Neural cell (in vitro differentiated cells): ENCODE measurements at regions not wholly inside any gene's neighbourhood (a gene's known extent, or its start where the extent isn't known, plus 50 kb on each side); places are given as distances from the start of the nearest gene placed in this dataset.

Experiments
- H2AFZ ChIP-seq: fragments of 200-600, 300-800 bp; sonication (generic), shearing (Covaris generic); 2 replicates; pipeline ENCODE4 v1.6.0; 2014; ENCODE audit warnings: low read depth, mild to moderate bottlenecking, antibody characterized with exemption, low read length, moderate library complexity
- H3F3A ChIP-seq: fragments of 200-600 bp; shearing (Covaris generic); 2 replicates; pipeline ENCODE4 v1.6.1; 2016; ENCODE audit warnings: mild to moderate bottlenecking, moderate library complexity, mixed read lengths, antibody characterized with exemption, low read length; ENCODE audit not compliant: insufficient read depth, poor library complexity, severe bottlenecking
- H3K27ac ChIP-seq: fragments of 200-600, 300-800 bp; sonication (generic), shearing (Covaris generic); 2 replicates; pipeline ENCODE4 v1.5.1; 2014; ENCODE audit warnings: mild to moderate bottlenecking, low read length, moderate library complexity
- H3K27me3 ChIP-seq: fragments of 300-800, 200-600 bp; sonication (generic), shearing (Covaris generic); 2 replicates; pipeline ENCODE4 v1.6.0; 2014; ENCODE audit warnings: mild to moderate bottlenecking, low read depth, low read length, moderate library complexity; ENCODE audit not compliant: insufficient read depth
- H3K36me3 ChIP-seq: fragments of 300-800, 200-600 bp; sonication (generic), shearing (Covaris generic); 2 replicates; pipeline ENCODE4 v1.5.1; 2014; ENCODE audit warnings: mild to moderate bottlenecking, antibody characterized with exemption, low read length, moderate library complexity; ENCODE audit not compliant: insufficient read depth
- H3K4me2 ChIP-seq: fragments of 300-800, 200-600 bp; sonication (generic), shearing (Covaris generic); 2 replicates; pipeline ENCODE4 v1.6.0; 2014; ENCODE audit warnings: mild to moderate bottlenecking, low read length
- H3K4me3 ChIP-seq: fragments of 300-800, 200-600 bp; sonication (generic), shearing (Covaris generic); 2 replicates; pipeline ENCODE4 v1.5.1; 2014; ENCODE audit warnings: mild to moderate bottlenecking, low read length, moderate library complexity
- H3K79me2 ChIP-seq: fragments of 200-600 bp; shearing (Covaris generic); replicated peaks from 2 replicates; pipeline ENCODE4 v1.6.0; 2014; ENCODE audit warnings: mild to moderate bottlenecking, low read length, moderate library complexity; ENCODE audit not compliant: insufficient read depth
- H3K9ac ChIP-seq: fragments of 300-800, 200-600 bp; sonication (generic), shearing (Covaris generic); 2 replicates; pipeline ENCODE4 v1.6.1; 2016; ENCODE audit warnings: mild to moderate bottlenecking, low read length, mixed read lengths
- H3K9me2 ChIP-seq: fragments of 200-600 bp; shearing (Covaris generic); 2 replicates; pipeline ENCODE4 v1.6.1; 2016; ENCODE audit warnings: mild to moderate bottlenecking, low read length, mixed read lengths; ENCODE audit not compliant: insufficient read depth
- H3K9me3 ChIP-seq: fragments of 200-600, 300-800 bp; sonication (generic), shearing (Covaris generic); 2 replicates; pipeline ENCODE4 v1.6.1; 2016; ENCODE audit warnings: mild to moderate bottlenecking, mixed run types, low read length, moderate library complexity, mixed read lengths
- H4K20me1 ChIP-seq: fragments of 200-600 bp; shearing (Covaris generic); 2 replicates; pipeline ENCODE4 v1.6.1; 2016; ENCODE audit warnings: mild to moderate bottlenecking, mixed run types; ENCODE audit not compliant: insufficient read depth
- EP300 ChIP-seq: fragments of 450-650 bp; conservative IDR thresholded peaks from 2 replicates; pipeline ENCODE4 v1.6.1; 2014; ENCODE audit warnings: antibody characterized with exemption, mild to moderate bottlenecking, moderate library complexity; ENCODE audit not compliant: poor library complexity, severe bottlenecking
- EZH2 ChIP-seq: fragments of 200-600, 300-800 bp; shearing (Covaris generic), sonication (generic); IDR thresholded peaks from 2 replicates; pipeline ENCODE4 v1.6.1; 2014; ENCODE audit warnings: antibody characterized with exemption, low read length, borderline replicate concordance, mild to moderate bottlenecking; ENCODE audit not compliant: insufficient read depth, poor library complexity, severe bottlenecking
- MXI1 ChIP-seq: fragments of 450-650 bp; conservative IDR thresholded peaks from 2 replicates; pipeline ENCODE4 v1.6.1; 2014; ENCODE audit warnings: antibody characterized with exemption, mild to moderate bottlenecking; ENCODE audit not compliant: poor library complexity, severe bottlenecking
- POLR2AphosphoS5 ChIP-seq: IDR thresholded peaks from 2 replicates; pipeline ENCODE4 v1.6.1; 2012
- RAD21 ChIP-seq: fragments of 450-650 bp; conservative IDR thresholded peaks from 2 replicates; pipeline ENCODE4 v1.6.1; 2014; ENCODE audit warnings: antibody characterized with exemption, mild to moderate bottlenecking, moderate library complexity
- REST ChIP-seq: IDR thresholded peaks from 2 replicates; pipeline ENCODE4 v1.6.1; 2012; ENCODE audit warnings: borderline replicate concordance
- SMC3 ChIP-seq: fragments of 450-650 bp; conservative IDR thresholded peaks from 2 replicates; pipeline ENCODE4 v1.6.1; 2014; ENCODE audit warnings: antibody characterized with exemption, mild to moderate bottlenecking, moderate library complexity; ENCODE audit not compliant: poor library complexity
- TAF1 ChIP-seq: IDR thresholded peaks from 2 replicates; pipeline ENCODE4 v1.6.1; 2012; ENCODE audit warnings: low read depth
- TF ChIP-seq, protein P1 (sequence below): fragments of 450-650 bp; IDR thresholded peaks from 2 replicates; pipeline ENCODE4 v1.5.1; 2014; ENCODE audit warnings: antibody characterized with exemption, mild to moderate bottlenecking, moderate library complexity; ENCODE audit not compliant: poor library complexity, severe bottlenecking

GRCh38 chr7:21368317-21368716 is 59.6 kb upstream of the SP4 start:
- no peaks in the 10 kb centered on the region for H3K9me2 ChIP-seq
- H2AFZ ChIP-seq = no peak overlapping the region
- no peak overlapping the region for H3K4me2 ChIP-seq
- no peaks in the 10 kb centered on the region for H3K79me2 ChIP-seq
- H3K4me3 ChIP-seq = no peak overlapping the region
- H4K20me1 ChIP-seq = no peaks in the 10 kb centered on the region
- H3F3A ChIP-seq = no peaks in the 10 kb centered on the region
- H3K9me3 ChIP-seq = no peaks in the 10 kb centered on the region
- H3K9ac ChIP-seq = no peak overlapping the region
- H3K27ac ChIP-seq = no peak overlapping the region
- TF ChIP-seq, protein P1, sequence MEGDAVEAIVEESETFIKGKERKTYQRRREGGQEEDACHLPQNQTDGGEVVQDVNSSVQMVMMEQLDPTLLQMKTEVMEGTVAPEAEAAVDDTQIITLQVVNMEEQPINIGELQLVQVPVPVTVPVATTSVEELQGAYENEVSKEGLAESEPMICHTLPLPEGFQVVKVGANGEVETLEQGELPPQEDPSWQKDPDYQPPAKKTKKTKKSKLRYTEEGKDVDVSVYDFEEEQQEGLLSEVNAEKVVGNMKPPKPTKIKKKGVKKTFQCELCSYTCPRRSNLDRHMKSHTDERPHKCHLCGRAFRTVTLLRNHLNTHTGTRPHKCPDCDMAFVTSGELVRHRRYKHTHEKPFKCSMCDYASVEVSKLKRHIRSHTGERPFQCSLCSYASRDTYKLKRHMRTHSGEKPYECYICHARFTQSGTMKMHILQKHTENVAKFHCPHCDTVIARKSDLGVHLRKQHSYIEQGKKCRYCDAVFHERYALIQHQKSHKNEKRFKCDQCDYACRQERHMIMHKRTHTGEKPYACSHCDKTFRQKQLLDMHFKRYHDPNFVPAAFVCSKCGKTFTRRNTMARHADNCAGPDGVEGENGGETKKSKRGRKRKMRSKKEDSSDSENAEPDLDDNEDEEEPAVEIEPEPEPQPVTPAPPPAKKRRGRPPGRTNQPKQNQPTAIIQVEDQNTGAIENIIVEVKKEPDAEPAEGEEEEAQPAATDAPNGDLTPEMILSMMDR = no peak
- TF ChIP-seq SMC3 = no peak
- no peak for TF ChIP-seq EZH2
- no peak for TF ChIP-seq POLR2AphosphoS5
- TF ChIP-seq REST = no peak
- TF ChIP-seq MXI1 = no peak
- TF ChIP-seq TAF1 = no peak
- no peak for TF ChIP-seq EP300
- TF ChIP-seq RAD21 = no peak
- H3K27me3 ChIP-seq = no peaks in the 10 kb centered on the region
- H3K36me3 ChIP-seq = no peaks in the 10 kb centered on the region

- Histone ChIP-seq H3K27ac (no peak overlapping the region), H3K9me2 (no peaks in the 10 kb centered on the region), H3K9me3 (no peaks in the 10 kb centered on the region), H2AFZ (no peak overlapping the region), H3K4me2 (no peak overlapping the region), H3F3A (no peaks in the 10 kb centered on the region), H3K36me3 (no peaks in the 10 kb centered on the region), H3K4me3 (no peak overlapping the region), H3K79me2 (no peaks in the 10 kb centered on the region), H4K20me1 (no peaks in the 10 kb centered on the region), H3K9ac (no peak overlapping the region), H3K27me3 (no peaks in the 10 kb centered on the region)
- TF ChIP-seq TAF1 (no peak), EZH2 (no peak), REST (no peak), POLR2AphosphoS5 (no peak), SMC3 (no peak), RAD21 (no peak), EP300 (no peak), MXI1 (no peak)
- TF ChIP-seq, protein P1 = no peak
Observed at GRCh38 chr7:21370283-21370982, 57.5 kb upstream of the SP4 start.
